ENCODE measurements at regions not wholly inside any gene's neighbourhood (a gene's known extent, or its start where the extent isn't known, plus 50 kb on each side); places are given as distances from the start of the nearest gene placed in this dataset.

GRCh38 chr5:54908774-54909525 lies 76.4 kb downstream of the ESM1 start:
- no peak for TF ChIP-seq POLR2A (IDR thresholded peaks at IDR 0.05; ENCODE audit: low read depth, low read length)
- no peak for TF ChIP-seq TAF1 (IDR thresholded peaks at IDR 0.05; ENCODE audit: borderline replicate concordance, low read depth, low read length)
- TF ChIP-seq POLR2AphosphoS5 (IDR thresholded peaks at IDR 0.05; ENCODE audit: low read depth, low read length) = no peak

Data from GM12892 (cell line).